ENCODE measurements at regions not wholly inside any gene's neighbourhood (a gene's known extent, or its start where the extent isn't known, plus 50 kb on each side); places are given as distances from the start of the nearest gene placed in this dataset.

DNA sequence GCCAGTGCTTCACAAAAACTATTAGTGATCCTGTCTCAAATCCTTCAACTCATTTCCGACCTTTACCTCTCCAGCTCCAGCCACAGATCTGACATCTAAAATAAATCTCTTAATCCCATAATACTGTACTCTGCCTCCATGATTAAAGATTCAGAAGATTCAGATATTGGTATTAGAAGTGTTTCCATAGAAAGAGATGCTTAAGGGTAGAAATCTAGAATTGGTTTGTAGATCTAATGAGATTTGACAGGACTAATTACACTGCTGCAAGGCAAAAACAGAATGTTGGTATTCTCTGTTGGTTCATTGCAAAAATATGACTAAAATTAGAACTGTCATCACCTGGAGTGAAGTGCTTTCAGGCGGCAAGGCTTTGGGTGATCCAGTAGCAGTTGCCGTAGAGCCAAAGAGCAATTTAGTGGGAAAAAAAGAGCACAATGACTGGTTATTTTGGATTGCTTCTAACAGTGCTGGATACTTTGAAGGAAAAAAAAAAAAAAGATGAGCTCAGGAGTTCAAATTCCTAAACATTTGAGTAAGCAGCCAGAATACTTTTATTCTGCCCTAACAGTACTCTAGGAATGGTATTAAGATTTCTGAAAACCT is 940.1 kb upstream of the SORCS1 start:
- DNase-seq (ENCODE audit: low read depth in 2 of 2): no peak

DNA sequence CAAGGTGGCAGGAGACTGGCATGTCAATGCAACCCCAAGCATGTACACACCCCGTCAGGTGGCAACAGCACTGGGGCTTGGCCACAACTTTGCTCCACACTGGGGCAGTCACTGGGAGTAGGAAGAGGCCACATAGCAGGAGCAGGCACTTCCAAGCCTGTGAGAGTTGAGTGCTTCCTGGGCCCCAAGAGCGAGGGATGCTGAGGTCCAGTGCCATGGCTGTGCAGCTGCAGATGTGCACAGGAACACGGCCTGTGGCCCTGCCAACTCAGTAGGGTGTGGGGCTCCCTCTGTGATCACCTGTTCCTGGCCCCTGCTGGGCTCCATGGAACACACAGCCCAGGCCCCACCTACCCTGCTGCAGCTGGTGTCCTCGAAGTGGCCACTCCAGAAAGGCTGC is 932.8 kb upstream of the SORCS1 start:
- DNase-seq (ENCODE audit: low read depth in 2 of 2): no peak

DNA sequence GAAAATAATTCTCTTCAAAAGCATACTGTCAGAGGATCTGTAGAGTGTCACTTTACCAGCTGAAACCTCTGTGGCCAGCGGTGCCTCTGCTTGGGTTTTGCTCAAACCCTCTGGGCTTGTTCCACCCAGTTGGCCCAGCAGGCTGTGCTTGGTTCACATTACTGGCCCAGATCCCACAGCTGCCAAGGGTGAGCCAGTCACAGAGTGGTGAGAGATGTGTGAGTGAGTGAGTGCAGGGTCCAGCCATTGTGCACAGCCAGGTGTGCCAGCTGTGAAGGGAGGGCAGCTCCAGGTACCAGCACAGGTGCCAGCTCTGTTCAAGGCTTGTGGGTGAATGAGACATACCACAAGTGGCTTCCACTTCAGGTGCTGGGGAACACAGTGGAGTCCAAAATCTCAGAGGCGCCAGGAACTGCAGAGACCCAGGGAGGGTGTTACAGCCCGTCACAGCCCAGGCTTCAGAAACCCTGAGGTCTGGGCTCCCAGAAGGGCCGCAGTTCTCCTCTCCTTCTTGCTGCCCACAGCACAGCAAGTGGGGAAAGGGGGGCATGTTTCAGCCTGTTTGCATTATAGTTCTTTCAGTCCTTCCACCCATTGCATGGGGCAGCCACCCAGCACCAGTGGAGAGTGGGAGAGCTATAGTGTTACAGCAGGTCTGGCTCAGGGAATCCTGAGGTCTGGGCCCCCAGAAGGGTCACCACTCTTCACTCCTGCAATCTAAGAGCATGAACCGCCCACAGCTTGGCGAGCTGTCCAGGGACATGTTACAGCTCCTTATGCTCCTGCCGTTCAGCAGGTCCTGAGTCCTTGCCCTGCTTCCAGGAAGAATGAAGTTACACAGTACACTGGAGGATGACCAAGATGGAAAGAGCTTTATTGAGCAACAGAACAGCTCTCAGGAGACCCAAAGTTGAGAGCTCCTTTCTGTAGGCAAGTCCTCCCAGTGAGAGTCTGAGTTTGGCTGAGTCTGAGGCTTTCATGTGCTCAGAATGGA is 931.7 kb upstream of the SORCS1 start:
- no peak for DNase-seq (ENCODE audit: low read depth in 2 of 2)

DNA sequence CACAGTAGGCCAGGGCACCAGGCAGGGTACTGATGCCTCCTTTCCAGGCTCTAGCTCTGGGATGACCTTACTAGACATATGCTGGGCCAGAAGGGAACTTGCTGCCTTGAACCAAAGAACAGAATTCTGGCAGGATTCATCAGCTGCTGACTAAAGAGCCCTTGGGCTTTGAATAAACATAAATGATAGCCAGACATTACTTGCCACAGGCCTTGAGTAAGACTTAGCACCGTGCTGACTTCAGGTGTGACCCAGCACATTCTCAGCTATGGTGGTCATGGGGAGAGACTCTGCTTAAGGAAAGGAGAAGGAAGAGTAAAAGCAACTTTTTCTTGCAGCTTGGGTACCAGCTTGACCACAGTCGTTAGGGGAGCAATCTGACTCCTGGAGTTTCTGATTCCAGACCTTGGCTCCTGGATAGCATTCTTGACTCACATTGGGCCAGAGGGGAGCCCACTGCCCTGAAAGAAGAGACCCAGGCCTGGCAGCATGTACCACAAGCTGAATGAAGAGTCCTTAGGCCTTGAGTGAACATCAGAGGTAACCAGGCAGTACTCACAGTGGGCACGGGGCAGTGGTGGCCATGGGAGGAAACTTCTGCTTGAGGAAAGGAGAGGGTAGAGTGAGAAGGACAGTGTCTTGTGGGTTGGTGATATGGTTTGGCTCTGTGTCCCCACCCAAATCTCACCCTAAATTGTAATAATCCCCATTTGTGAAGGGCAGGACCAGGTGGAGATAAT is 926.1 kb upstream of the SORCS1 start:
- no peak for DNase-seq (ENCODE audit: low read depth in 2 of 2)

DNA sequence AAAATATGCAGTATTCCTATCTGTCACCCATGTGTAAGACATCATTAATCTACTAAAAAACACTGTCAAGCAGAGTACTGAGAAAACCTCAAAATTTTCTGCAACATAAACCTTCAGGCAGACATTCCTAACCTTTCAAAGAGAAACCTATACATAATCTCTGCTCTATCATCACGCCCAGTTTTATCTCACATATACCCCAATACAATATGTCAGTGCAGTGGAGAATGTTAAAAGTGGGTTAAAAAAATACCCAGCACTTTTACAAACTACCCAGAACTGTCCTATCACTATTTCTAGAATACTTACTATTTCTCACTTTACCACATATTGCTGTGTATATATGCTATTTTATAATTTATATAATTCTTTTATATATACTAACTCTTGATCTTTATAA is 922.0 kb upstream of the SORCS1 start:
- DNase-seq (ENCODE audit: low read depth in 2 of 2): no peak

DNA sequence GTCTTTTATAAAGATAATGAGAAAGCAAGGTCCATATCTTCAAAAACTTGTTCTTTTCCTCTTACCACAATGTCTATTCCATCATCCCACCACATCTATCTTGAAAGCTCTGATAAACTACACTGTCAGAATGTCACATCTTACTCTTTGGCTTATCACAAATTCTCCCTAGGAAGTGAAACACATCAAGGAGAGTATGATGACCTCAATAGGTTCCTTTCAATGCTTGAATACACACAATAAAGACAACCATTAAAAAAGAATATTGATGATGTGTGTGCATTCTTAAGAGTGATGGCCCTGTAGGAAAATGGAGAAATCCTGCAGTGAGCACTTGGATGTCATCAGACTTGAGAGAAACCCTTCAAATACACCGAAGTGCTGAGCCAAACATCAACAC is 918.1 kb upstream of the SORCS1 start:
- no peak for DNase-seq (ENCODE audit: low read depth in 2 of 2)

DNA sequence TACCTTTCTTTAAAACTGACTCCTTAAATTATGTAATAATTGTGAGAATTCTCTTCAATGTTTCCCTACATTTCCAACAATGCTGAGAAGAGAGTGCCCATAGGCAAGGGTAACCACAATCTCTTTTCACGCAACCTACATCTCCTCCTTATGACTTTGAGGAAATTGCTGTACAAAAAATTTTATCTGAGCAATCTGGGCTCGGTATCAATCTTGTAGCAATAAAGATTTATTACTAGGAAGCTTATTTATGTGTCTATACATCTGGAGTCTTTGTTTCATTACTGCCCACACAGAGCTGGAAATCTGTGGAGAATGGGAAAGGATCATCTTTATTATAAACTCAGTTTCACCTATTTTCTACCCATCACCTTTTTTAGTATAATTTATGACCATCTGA is 913.8 kb upstream of the SORCS1 start:
- no peak for DNase-seq (ENCODE audit: low read depth in 2 of 2)

DNA sequence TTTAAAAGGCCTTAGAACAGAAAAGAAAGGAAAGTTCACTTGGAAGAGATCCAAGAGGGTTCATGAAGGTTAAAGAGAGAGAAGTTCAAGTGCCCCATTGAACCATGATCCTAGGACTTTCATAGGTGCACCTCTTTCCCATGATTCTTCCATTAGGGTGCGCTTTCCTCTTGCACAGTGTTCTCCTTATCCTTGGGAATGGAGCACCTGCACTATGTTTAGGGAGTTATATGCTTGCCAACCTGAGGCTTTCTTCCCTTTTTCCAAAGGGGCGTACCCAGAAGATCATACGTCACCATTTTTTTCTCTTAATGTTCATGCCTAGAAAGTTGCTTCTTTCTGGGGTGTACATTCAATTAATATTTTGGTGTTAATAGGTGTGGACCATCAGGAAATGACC is 908.0 kb upstream of the SORCS1 start:
- no peak for DNase-seq (ENCODE audit: low read depth in 2 of 2)

DNA sequence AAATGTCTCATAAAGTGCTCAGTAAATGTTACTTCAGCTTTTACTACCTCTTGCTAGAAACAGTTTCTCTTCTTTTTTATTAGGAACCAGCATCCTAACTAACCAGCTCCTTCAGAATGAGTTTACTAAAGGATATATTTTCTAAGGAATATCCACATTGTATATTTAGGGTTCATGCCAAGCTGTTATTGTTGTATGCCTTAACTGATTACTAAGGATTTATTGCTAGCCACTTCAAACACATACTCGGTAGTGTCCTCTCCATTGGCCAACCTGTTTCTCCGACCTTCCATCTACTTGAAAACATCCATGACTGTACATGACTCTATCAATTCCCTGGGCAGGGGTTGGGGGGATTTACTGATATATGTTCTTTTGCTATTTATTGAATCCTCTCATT is 906.3 kb upstream of the SORCS1 start:
- DNase-seq (ENCODE audit: low read depth in 2 of 2): no peak

DNA sequence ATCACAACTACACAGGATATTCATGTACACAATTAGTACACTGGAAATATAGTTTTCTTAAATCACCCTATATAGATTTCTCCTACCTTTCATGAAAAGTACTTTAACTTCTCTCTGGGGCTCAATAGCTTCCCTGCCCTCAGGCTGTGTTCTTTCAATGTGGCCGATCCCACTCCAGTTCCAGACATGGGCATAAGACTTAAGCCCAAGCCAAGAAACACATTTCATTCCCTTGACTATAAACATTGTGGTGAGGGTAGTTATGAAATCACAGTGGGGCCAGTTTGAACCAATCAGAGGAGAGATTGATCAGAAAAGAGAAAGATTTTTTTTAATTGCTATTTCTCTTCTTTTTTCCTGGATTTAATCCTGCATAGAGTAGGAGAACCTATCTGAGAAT is 904.6 kb upstream of the SORCS1 start:
- no peak for DNase-seq (ENCODE audit: low read depth in 2 of 2)

DNA sequence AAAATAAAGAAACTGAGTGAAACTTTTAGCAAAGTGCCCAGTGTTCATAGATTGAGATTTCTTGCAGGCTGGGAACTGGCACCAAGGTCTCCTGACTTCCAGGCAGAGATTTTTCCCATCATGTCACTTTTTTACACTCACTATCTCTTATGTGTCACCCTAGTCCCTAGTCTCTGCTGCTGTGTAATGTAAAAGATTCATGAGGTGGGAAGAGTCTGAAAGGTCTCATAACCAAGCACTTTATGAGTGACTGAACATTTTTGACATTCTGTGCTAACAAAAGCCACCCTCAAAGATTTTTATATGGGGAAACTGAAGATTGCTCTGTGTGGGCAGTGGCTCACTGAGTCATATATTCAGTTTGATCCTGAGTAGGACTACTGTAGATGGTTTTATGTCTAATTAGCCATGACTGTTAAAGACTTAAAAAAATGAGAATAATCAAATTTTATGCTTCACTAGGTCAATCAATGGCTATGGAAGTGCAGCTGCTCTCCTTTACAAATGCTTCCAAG is 900.3 kb upstream of the SORCS1 start:
- no peak for DNase-seq (ENCODE audit: low read depth in 2 of 2)

DNA sequence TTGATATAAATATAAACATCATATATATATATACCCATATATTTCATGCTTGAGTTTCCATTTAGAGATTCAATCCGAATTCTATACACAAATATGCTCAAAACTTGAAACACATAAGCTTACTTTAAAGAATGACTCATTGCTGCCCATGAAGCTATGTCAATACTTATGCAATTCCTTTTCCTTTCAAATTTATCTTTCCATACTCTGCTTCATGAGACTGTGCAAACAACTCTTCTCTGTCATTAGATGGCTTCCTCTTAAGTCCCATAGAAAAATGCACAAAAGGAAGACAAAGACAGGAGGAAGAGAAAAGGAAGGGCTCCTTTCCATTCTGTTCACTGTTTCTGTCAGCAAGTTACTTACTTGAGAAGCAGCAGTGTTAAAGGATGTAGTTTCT is 895.7 kb upstream of the SORCS1 start:
- DNase-seq (ENCODE audit: low read depth in 2 of 2): no peak

DNA sequence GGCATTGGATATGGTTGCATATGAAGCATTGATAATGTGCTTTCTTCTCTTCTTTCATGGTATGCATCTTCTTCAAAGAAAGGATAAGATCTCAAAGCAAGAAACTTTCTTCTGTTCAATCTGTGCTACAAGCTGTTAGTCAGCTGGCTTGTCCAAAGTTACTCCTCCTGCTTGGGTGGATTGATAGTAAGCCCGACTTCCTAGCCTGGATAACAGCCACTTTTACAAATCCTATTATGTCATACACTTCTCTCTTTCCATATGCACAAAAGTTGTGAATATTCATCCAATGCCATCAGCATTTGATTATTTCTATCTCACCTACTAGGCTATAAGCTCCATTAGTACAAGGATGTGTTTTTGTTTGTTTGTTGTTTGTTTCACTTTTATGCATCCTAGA is 891.0 kb upstream of the SORCS1 start:
- no peak for DNase-seq (ENCODE audit: low read depth in 2 of 2)

DNA sequence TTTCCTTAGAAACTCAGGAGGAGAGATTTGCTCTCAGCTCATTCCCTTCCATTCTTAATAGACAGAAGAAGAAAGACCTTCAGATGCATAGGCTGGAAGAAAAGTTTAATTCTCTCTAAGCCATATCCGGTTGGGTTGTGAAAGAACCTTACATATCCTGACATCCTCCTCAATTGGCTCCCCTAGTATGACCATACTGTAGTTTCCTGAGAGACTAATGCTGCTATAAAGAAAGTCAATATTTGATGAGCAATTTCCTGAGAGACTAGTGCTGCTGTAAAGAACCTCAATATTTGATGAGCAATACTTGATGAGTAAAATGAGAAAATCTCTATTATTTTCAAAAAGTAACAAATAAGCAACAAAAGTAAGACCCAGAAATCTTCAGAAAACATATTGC is 888.5 kb upstream of the SORCS1 start:
- no peak for DNase-seq (ENCODE audit: low read depth in 2 of 2)

DNA sequence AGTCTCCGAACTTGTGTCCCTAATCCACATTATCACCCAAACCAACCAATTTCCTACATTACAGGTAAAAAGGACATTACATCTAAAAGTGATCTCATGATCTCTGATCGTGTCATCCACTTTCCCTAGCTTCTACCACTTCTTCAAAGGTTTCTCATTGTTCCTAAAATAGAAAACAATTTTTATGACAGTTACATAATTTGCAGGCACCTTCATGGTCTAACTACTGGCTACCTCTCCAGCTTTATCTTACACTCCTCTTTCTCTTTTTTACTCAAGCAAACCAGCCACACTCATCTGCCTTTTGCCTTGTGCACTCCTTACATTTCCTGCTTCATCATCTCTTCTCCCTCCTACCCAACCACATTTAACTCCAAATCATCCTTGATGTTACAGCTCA is 886.7 kb upstream of the SORCS1 start:
- no peak for DNase-seq (ENCODE audit: low read depth in 2 of 2)

DNA sequence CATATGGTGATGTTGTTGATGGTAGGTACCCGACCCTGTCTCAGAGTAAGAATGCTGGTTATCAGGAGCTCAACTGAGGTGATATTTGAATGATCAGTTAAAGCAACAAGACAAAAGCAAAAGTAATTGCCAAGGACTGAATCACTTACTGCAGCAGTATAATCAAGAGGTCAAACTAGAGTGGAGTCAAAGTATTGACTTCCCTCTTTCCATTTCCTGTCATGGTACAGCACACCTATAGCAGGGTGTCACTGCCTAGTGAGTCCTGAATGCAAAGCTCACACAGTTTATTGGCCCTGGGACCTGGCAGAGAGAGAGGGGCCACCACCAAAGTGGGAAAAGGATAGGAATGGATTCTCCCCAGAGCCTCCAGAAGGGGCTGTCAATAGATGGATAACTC is 886.1 kb upstream of the SORCS1 start:
- no peak for DNase-seq (ENCODE audit: low read depth in 2 of 2)

DNA sequence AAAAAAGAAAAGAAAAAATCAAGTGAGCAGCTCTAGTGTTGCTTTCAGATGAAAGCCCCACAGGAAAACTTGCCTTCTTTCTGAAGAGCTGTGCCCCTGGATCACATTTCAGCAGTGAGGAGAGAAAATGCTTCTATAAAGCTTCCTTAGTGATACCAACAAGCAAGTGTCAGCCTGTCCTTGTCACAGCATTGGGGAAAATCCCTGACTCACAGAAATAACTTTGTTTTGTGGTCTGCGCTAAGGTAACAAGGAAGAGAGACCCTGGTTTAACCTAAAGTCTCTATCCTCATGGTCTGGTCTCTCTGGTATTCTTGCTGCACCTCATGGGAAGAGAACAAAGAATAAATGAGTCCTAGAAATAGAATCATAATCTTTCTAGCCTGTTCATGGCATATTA is 885.2 kb upstream of the SORCS1 start:
- DNase-seq (ENCODE audit: low read depth in 2 of 2): no peak

DNA sequence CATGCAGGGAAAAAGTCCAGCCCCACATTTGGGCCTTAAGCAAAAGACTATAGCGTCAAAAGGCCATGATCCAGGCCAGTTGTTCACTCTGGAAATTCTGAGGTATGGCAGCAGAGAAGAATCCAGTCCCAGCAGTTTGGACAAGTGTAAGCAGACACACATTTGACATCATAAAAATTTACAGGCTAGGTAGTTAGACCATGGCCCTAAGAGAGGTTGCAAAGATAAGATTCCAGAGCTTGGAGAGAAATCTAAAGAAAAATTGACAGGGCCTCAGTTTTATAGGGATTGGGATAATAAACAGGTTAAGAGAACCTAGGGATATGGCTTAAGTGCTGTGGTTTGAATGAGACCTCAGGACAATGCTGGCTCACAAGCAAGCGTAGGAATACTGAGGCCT is 884.4 kb upstream of the SORCS1 start:
- DNase-seq (ENCODE audit: low read depth in 2 of 2): no peak

DNA sequence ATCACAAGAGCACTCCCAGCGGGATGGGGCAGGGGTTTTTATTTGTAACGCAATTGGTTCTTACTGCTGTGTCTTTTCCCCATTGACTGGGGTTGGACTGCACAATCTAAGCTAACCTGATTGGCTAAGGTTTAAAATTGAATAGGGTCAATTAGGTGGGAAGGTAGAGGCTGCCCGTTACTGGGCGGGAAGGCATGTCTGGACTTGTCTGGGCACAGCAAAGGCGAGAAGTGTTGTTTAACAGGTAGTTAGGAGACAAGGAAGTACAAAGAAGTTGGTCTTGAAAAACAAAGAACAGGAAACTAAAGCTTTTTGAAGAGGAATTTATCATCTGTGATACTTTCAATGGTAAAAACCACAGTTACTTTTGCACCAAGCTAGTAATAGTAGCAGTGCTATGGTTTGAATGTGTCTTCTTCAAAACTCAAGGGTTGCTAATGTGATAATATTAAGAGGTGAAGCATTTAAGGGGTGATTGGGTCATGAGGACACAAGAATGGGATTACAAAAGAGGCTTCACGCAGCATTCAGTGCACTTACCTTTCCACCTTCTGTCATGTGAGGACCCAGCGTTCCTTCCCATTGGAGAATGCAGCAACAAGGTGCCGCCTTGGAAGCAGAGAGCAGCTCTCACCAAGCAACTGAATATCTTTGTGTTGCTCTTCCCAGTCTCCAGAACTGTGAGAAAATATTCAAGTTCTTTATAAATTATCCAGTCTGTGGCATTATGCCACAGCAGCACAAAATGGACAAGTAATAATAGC is 875.5 kb upstream of the SORCS1 start:
- DNase-seq (ENCODE audit: low read depth in 2 of 2): no peak

DNA sequence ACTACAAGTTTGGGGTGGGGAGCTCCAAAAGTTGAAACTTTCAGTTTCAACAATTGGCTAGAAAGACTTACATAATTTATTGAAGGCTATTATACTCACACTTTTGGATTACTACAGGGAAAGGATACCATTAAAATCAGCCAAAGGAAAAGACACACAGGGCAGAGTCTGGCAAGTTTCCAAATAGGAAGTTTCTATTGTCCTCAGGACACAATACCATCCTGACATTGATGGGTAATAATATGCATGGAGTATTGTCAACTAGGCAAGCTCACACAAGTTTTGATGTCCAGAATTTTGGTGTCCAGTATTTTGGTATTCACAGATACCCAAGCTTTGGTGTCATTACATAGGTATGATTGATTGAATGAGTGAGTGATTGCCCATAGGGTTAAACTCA is 872.6 kb upstream of the SORCS1 start:
- no peak for DNase-seq (ENCODE audit: low read depth in 2 of 2)

DNA sequence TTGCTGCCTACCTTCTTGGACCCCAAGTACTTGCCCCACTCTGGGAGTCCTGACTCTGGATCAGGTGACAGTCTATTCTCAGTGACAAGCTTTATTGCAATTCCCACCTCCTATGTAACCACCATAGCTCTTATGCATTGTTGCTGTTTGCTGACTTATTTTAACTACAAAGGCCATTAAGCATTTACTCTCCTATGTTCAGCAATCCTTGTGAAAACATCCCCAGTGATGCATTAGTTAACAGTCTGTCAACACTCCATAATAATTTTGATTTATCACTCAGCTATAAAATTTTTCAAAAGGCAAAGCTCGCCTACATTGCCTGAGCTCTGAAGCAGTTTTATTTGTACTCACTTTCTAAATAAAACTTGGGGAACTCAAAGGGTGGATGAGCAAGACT is 871.8 kb upstream of the SORCS1 start:
- no peak for DNase-seq (ENCODE audit: low read depth in 2 of 2)

DNA sequence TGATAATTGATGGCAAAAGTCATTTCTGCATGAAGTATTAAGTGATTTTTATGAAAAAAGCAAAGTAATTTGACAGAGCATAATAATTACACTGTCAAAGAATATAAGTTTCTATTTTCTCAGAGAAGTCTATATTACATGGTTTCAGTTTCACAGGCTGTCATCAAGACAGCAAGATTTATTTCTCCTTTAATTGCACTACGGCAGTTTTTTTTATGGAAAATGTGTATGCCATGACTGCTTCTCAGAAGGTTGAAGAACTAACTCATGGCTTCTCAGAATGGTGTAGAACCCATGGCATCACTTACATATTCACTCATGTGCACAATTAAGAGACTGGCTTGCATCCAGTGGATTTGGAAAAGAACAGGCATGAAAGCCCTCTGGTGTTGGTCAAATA is 870.3 kb upstream of the SORCS1 start:
- no peak for DNase-seq (ENCODE audit: low read depth in 2 of 2)
